ENCODE measurements at regions not wholly inside any gene's neighbourhood (a gene's known extent, or its start where the extent isn't known, plus 50 kb on each side); places are given as distances from the start of the nearest gene placed in this dataset.
"Not testable (repeated sequence)": the region's sequence is repeated elsewhere in the genome, so short reads cannot be mapped to it uniquely, and the experiment has no call there.

- not testable (repeated sequence) for DNase-seq (ENCODE audit: low read depth)
Observed at GRCh38 chrX:153266140-153266539, 55.4 kb downstream of the PNMA6F start.

GRCh38 chrX:153260468-153260867 lies 61.1 kb downstream of the PNMA6F start:
- not testable (repeated sequence) for DNase-seq (ENCODE audit: low read depth)

GRCh38 chrX:153253239-153253638 lies 68.3 kb downstream of the PNMA6F start:
- DNase-seq (ENCODE audit: low read depth) = not testable (repeated sequence)

DNA sequence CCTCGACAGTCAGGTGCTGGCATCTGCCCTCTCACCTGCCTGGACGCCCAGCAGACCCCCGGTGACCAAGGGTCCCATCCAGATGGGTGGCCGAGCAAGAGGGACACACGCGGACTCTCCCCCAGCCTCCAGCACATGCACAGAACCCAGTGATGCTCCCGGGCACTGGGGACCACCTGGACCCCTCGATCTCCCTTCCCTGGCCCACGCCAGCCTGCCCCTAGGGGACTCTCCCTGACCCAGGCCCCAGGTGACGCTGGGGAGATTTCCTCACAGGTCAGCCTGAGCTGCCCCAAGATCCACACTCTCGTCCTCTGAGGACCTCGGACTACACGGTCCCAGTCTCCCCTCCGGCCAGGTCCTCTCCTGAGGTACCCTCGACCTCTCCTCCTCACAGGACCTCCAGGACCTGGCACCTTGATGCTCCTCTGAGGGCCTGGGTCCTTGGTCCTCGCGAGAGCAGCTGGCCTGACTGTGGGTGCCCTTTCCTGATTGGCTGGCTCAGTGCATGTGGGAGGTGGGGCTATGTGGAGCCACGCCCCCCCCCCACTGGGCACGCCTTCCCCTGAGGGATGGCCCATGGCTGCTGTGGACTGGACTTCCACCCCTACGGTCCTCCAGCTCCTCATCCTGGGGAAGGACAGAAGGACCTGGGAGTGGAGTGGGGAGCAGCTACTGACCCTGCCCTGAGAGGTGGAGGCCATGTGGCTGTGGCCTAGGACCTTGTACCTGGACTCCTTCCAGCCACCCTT lies 69.0 kb downstream of the PNMA6F start:
- not testable (repeated sequence) for DNase-seq (ENCODE audit: low read depth)

- DNase-seq (ENCODE audit: low read depth) = not testable (repeated sequence)
Observed at GRCh38 chrX:153251952-153252351, 69.6 kb downstream of the PNMA6F start.

DNA sequence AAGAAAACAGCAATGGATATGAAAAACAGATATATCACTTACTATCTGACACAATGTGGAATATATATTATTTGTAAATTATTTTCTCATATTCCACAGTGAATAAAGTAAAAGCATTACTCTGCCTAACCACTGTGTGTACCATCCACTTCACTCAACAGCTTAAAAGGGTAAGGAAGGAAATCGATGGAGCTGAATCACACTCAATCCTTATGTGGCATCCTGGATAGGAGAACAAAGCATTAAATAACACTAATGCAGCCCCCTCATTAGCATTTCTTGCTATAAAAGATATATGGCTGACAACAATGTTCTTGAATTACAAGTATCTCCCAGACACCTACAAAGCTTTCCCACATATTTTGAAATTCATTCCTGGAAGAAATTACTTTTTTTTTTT lies 70.8 kb downstream of the PNMA6F start:
- not testable (repeated sequence) for DNase-seq (ENCODE audit: low read depth)

DNA sequence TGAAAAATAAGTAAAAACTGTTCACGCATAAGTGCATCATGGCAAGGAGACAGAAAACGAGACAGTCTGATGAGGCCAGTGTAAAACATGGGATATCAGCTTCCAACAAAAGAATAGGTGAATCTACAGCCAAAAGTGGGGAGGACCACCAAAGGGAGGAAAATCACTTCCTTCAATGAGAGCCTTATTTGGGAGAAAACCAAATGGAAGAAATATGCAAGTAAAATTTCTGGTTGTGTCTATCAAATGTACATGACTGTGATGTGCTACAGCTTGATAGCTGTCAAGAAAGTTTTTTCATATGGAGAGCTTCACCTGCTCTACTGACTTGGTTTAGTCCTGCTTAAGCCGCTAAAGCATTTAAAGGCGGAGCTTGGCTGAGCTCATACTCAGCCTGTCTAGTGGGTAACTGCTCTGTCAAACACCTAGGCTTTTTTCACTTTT lies 66.2 kb downstream of the MAGEA1 start:
- peak; percentile 1 for DNase-seq (ENCODE audit: low read depth)

- DNase-seq (ENCODE audit: low read depth) = no peak
Observed at GRCh38 chrX:153244767-153245166, 65.7 kb downstream of the MAGEA1 start.

DNA sequence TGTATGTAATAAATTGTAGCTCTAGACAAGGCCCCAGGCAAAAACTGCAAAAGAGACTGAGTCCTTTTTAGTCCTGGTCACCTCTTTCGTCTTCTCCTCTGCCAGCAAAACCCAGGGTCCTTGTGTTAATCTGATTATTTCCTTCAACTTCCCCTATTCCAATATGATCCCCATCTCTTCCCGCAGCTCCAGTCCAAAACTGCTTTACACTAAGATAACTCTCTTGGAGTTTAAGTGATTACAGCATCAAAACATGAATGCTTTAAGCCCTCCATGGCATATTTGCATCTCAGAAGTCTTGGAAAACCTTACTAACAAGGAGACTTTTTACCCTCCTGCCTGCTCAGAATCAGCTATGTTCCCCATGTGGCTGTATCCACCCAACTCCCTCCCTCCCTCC lies 59.3 kb downstream of the MAGEA1 start:
- no peak for DNase-seq (ENCODE audit: low read depth)

Data from myocyte (in vitro differentiated cells).